Ascending aorta (tissue), 2 donors: ENCODE measurements at regions not wholly inside any gene's neighbourhood (a gene's known extent, or its start where the extent isn't known, plus 50 kb on each side); places are given as distances from the start of the nearest gene placed in this dataset.

ENCODE experiments used
- DNase-seq, 2 donors: peaks; one replicate each; pipeline ENCODE4 v3.0.0-alpha.2; 2019; ENCODE audit warnings: low spot score in 2 of 2
- H3K27ac ChIP-seq, 2 donors: fragments of 200-600 bp; sonication (generic); one replicate each; pipeline ENCODE4 v1.5.1; 2016 to 2017; ENCODE audit warnings: mild to moderate bottlenecking in 1 of 2
- H3K27me3 ChIP-seq: fragments of 200-600 bp; sonication (generic); one replicate; pipeline ENCODE4 v1.5.1; 2017
- H3K36me3 ChIP-seq, 2 donors: fragments of 200-600 bp; sonication (generic); one replicate each; pipeline ENCODE4 v1.5.1; 2016
- H3K4me1 ChIP-seq, 2 donors: fragments of 200-600 bp; sonication (generic); one replicate each; pipeline ENCODE4 v1.5.1; 2016 to 2017; ENCODE audit warnings: mild to moderate bottlenecking in 1 of 2
- H3K4me3 ChIP-seq, 2 donors: fragments of 200-600 bp; sonication (generic); one replicate each; pipeline ENCODE4 v1.5.1; 2016 to 2017; ENCODE audit warnings: mild to moderate bottlenecking in 1 of 2
- H3K9me3 ChIP-seq, 2 donors: fragments of 200-600 bp; sonication (generic); one replicate each; pipeline ENCODE4 v1.5.1; 2016
- CTCF ChIP-seq, 3 experiments: fragments of 200-600 bp in 2 of 3; fragments of 450-650 bp in 1 of 3; sonication (generic) in 2 of 3; IDR thresholded peaks; one replicate each; pipeline ENCODE4 v1.5.1; 2016 to 2019; ENCODE audit warnings: antibody characterized with exemption in 3 of 3, mild to moderate bottlenecking in 1 of 3, moderate library complexity in 1 of 3
- intact Hi-C: fragments of 100-400 bp; cut with DNase I; formaldehyde crosslinking; loops from one replicate; pipeline ENCODE4 v1.15.1; 2023

- no peaks in the 10 kb centered on the region for H3K36me3 ChIP-seq
- DNase-seq, result no peak
- H3K9me3 ChIP-seq, result no peaks in the 10 kb centered on the region
- H3K27ac ChIP-seq, result no peak overlapping the region
- H3K4me1 ChIP-seq, result peaks cover 0 to 2% of the 10 kb centered on the region in 2 donors
- no peak for TF ChIP-seq CTCF (IDR thresholded peaks at IDR 0.05)
- no peak overlapping the region for H3K4me3 ChIP-seq
- intact Hi-C loops, result no loop called here
- no peaks in the 10 kb centered on the region for H3K27me3 ChIP-seq
Observed at GRCh38 chr5:74146796-74147195, 493.7 kb downstream of the ENC1 start.

- Histone ChIP-seq H3K27ac (no peak overlapping the region), H3K9me3 (no peaks in the 10 kb centered on the region), H3K36me3 (no peaks in the 10 kb centered on the region), H3K4me1 (peaks cover 0 to 2% of the 10 kb centered on the region in 2 donors), H3K4me3 (no peak overlapping the region), H3K27me3 (no peaks in the 10 kb centered on the region)
- intact Hi-C loops, result no loop called here
- no peak for TF ChIP-seq CTCF (IDR thresholded peaks at IDR 0.05)
- no peak for DNase-seq
Observed at GRCh38 chr5:74145951-74146350, 494.6 kb downstream of the ENC1 start.

GRCh38 chr5:74143721-74144330 is 496.7 kb downstream of the ENC1 start:
- H3K9me3 ChIP-seq, result no peaks in the 10 kb centered on the region
- no peak for DNase-seq
- no peaks in the 10 kb centered on the region for H3K36me3 ChIP-seq
- no peak overlapping the region for H3K27ac ChIP-seq
- no peaks in the 10 kb centered on the region for H3K27me3 ChIP-seq
- no peaks in the 10 kb centered on the region for H3K4me1 ChIP-seq
- no peak overlapping the region for H3K4me3 ChIP-seq
- intact Hi-C loops, result no loop called here
- no peak for TF ChIP-seq CTCF (IDR thresholded peaks at IDR 0.05)

- H3K27me3 ChIP-seq, result no peaks in the 10 kb centered on the region
- H3K4me1 ChIP-seq, result no peaks in the 10 kb centered on the region
- intact Hi-C loops, result no loop called here
- no peaks in the 10 kb centered on the region for H3K9me3 ChIP-seq
- no peak overlapping the region for H3K27ac ChIP-seq
- TF ChIP-seq CTCF (IDR thresholded peaks at IDR 0.05), result no peak
- H3K36me3 ChIP-seq, result no peaks in the 10 kb centered on the region
- H3K4me3 ChIP-seq, result no peak overlapping the region
- no peak for DNase-seq
Observed at GRCh38 chr5:74143151-74143550, 497.4 kb downstream of the ENC1 start.

GRCh38 chr5:74141053-74141452 is 499.5 kb downstream of the ENC1 start:
- H3K27ac ChIP-seq, result no peak overlapping the region
- H3K36me3 ChIP-seq, result no peaks in the 10 kb centered on the region
- TF ChIP-seq CTCF (IDR thresholded peaks at IDR 0.05), result no peak
- intact Hi-C loops, result no loop called here
- H3K27me3 ChIP-seq, result no peaks in the 10 kb centered on the region
- no peak for DNase-seq
- no peak overlapping the region for H3K4me3 ChIP-seq
- H3K9me3 ChIP-seq, result no peaks in the 10 kb centered on the region
- no peaks in the 10 kb centered on the region for H3K4me1 ChIP-seq

GRCh38 chr5:74140409-74140808 is 500.1 kb downstream of the ENC1 start:
- H3K27me3 ChIP-seq, result no peaks in the 10 kb centered on the region
- no peak for DNase-seq
- no peaks in the 10 kb centered on the region for H3K4me1 ChIP-seq
- no peaks in the 10 kb centered on the region for H3K9me3 ChIP-seq
- intact Hi-C loops, result no loop called here
- TF ChIP-seq CTCF (IDR thresholded peaks at IDR 0.05), result no peak
- H3K27ac ChIP-seq, result no peak overlapping the region
- H3K4me3 ChIP-seq, result no peak overlapping the region
- H3K36me3 ChIP-seq, result no peaks in the 10 kb centered on the region
